GM21825 (cell line): ENCODE measurements at regions not wholly inside any gene's neighbourhood (a gene's known extent, or its start where the extent isn't known, plus 50 kb on each side); places are given as distances from the start of the nearest gene placed in this dataset.

Experiments used
- ATAC-seq: cut with Tn5 transposase; IDR thresholded peaks from one replicate; pipeline ENCODE4 v1.9.1; 2021; ENCODE audit warnings: mild to moderate bottlenecking, moderate library complexity; ENCODE audit not compliant: unreplicated experiment

GRCh38 chr12:88413646-88414045 is 166.6 kb downstream of the KITLG start:
- no peak for ATAC-seq

GRCh38 chr12:88416155-88416554 is 164.1 kb downstream of the KITLG start:
- no peak for ATAC-seq

- ATAC-seq = no peak
Measured at GRCh38 chr12:88416786-88417185, 163.5 kb downstream of the KITLG start.

- no peak for ATAC-seq
Measured at GRCh38 chr12:88417531-88417930, 162.7 kb downstream of the KITLG start.

- no peak for ATAC-seq
Measured at GRCh38 chr12:88418856-88419497, 161.3 kb downstream of the KITLG start.

GRCh38 chr12:88419794-88420193 is 160.5 kb downstream of the KITLG start:
- no peak for ATAC-seq

- ATAC-seq = no peak
Measured at GRCh38 chr12:88420457-88420856, 159.8 kb downstream of the KITLG start.

- no peak for ATAC-seq
Measured at GRCh38 chr12:88424791-88425730, 155.2 kb downstream of the KITLG start.

GRCh38 chr12:88428350-88428749 is 151.9 kb downstream of the KITLG start:
- no peak for ATAC-seq

- no peak for ATAC-seq
Measured at GRCh38 chr12:88431246-88431645, 149.0 kb downstream of the KITLG start.

GRCh38 chr12:88432531-88433490 is 147.5 kb downstream of the KITLG start:
- ATAC-seq = no peak

GRCh38 chr12:88433997-88434703 is 146.1 kb downstream of the KITLG start:
- peak; percentile 83 for ATAC-seq

GRCh38 chr12:88435334-88436076 is 144.8 kb downstream of the KITLG start:
- no peak for ATAC-seq

- no peak for ATAC-seq
Measured at GRCh38 chr12:88437226-88437625, 143.0 kb downstream of the KITLG start.
